ENCODE measurements at regions not wholly inside any gene's neighbourhood (a gene's known extent, or its start where the extent isn't known, plus 50 kb on each side); places are given as distances from the start of the nearest gene placed in this dataset.

DNA sequence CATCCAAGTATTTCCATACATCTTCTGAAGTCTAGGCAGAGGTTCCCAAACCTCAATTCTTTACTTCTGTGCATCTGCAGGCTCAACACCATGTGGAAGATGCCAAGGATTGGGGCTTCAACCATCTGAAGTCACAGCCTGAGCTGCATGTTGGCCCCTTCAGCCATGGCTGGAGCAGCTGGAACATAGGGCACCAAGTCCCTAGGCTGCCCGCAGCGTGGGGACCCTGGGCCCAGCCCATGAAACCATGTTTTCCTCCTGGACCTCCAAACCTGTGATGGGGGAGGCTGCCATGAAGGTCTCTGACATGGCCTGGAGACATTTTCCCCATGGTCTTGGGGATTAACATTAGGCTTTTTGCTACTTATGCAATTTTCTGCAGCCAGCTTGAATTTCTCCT lies 729.8 kb downstream of the KCNT2 start:
- H4K20me1 ChIP-seq (ENCODE audit: insufficient read depth, low read length): no peaks in the 10 kb centered on the region
- H3K9me3 ChIP-seq (ENCODE audit: insufficient read depth, low read length, severe bottlenecking): no peaks in the 10 kb centered on the region
- no peaks in the 10 kb centered on the region for H3K27me3 ChIP-seq (ENCODE audit: insufficient read depth, low read length, poor library complexity)
- no peak overlapping the region for H2AFZ ChIP-seq (ENCODE audit: low read depth, low read length)
- H3K4me2 ChIP-seq (ENCODE audit: insufficient read depth, low read length): no peak overlapping the region
- no peak overlapping the region for H3K27ac ChIP-seq (ENCODE audit: low read length)
- TF ChIP-seq EZH2 (IDR thresholded peaks at IDR 0.05; ENCODE audit: borderline replicate concordance, low read depth, low read length, severe bottlenecking): no peak
- TF ChIP-seq, protein P1, sequence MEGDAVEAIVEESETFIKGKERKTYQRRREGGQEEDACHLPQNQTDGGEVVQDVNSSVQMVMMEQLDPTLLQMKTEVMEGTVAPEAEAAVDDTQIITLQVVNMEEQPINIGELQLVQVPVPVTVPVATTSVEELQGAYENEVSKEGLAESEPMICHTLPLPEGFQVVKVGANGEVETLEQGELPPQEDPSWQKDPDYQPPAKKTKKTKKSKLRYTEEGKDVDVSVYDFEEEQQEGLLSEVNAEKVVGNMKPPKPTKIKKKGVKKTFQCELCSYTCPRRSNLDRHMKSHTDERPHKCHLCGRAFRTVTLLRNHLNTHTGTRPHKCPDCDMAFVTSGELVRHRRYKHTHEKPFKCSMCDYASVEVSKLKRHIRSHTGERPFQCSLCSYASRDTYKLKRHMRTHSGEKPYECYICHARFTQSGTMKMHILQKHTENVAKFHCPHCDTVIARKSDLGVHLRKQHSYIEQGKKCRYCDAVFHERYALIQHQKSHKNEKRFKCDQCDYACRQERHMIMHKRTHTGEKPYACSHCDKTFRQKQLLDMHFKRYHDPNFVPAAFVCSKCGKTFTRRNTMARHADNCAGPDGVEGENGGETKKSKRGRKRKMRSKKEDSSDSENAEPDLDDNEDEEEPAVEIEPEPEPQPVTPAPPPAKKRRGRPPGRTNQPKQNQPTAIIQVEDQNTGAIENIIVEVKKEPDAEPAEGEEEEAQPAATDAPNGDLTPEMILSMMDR (IDR thresholded peaks at IDR 0.05; ENCODE audit: borderline replicate concordance, extremely low read depth, low read length, poor library complexity, severe bottlenecking): no peak
- DNase-seq (no peak), ATAC-seq (ENCODE audit: insufficient read depth, low read depth) (no peak)
- H3K4me3 ChIP-seq (ENCODE audit: low read depth in 1 of 2, low read length in 2 of 2): no peak overlapping the region
- no peaks in the 10 kb centered on the region for H3K79me2 ChIP-seq (ENCODE audit: insufficient read depth, low read length)
- H3K4me1 ChIP-seq (ENCODE audit: insufficient read depth, low read length): no peaks in the 10 kb centered on the region
- no peaks in the 10 kb centered on the region for H3K36me3 ChIP-seq (ENCODE audit: insufficient read depth, low read length)
- no peak overlapping the region for H3K9ac ChIP-seq (ENCODE audit: low read depth, low read length)

DNA sequence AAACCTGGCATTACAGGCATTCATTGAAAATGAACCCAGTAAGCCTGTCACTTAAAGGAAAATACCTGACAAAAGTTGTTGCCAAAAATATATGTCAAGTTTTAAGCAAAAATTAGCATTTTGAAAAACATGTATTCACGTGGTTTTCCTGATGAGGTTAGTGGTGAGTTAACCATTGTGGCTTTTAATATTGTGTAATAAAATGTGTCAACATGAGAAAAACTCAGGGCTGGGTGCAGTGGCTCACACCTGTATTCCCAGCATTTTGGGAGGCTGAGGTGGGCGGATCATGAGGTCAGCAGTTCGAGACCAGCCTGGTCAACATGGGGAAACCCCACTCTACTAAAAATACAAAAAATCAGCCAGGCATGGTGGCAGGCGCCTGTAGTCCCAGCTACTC lies 731.4 kb downstream of the KCNT2 start:
- ATAC-seq (ENCODE audit: insufficient read depth, low read depth) (no peak), DNase-seq (no peak)
- Histone ChIP-seq H4K20me1 (ENCODE audit: insufficient read depth, low read length) (no peaks in the 10 kb centered on the region), H3K79me2 (ENCODE audit: insufficient read depth, low read length) (no peaks in the 10 kb centered on the region), H3K4me1 (ENCODE audit: insufficient read depth, low read length) (no peaks in the 10 kb centered on the region), H3K4me3 (ENCODE audit: low read depth in 1 of 2, low read length in 2 of 2) (no peak overlapping the region), H3K9me3 (ENCODE audit: insufficient read depth, low read length, severe bottlenecking) (no peaks in the 10 kb centered on the region), H3K9ac (ENCODE audit: low read depth, low read length) (no peak overlapping the region), H3K4me2 (ENCODE audit: insufficient read depth, low read length) (no peak overlapping the region), H3K36me3 (ENCODE audit: insufficient read depth, low read length) (no peaks in the 10 kb centered on the region), H3K27me3 (ENCODE audit: insufficient read depth, low read length, poor library complexity) (no peaks in the 10 kb centered on the region), H3K27ac (ENCODE audit: low read length) (no peak overlapping the region), H2AFZ (ENCODE audit: low read depth, low read length) (no peak overlapping the region)
- TF ChIP-seq EZH2 (IDR thresholded peaks at IDR 0.05; ENCODE audit: borderline replicate concordance, low read depth, low read length, severe bottlenecking): no peak
- TF ChIP-seq, protein P1 (IDR thresholded peaks at IDR 0.05; ENCODE audit: borderline replicate concordance, extremely low read depth, low read length, poor library complexity, severe bottlenecking): no peak

DNA sequence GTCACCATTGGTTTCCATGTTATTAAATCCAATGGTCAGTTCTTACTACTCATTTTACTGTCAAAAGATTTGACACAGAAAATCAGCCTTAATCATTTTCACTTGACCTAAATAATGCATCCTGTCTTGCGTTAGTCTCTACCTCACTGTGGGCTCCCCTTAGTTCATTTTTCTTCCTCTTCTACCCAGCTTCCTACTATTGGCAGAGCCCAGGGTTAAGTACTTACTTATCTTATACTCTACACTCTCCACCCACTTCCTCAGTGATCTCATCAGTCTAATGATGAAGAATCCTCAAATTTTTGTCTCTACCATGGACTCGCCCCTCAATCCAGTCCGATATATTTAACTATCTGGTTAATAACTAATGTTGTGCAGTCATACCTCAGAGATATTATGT lies 735.9 kb downstream of the KCNT2 start:
- TF ChIP-seq EZH2 (IDR thresholded peaks at IDR 0.05; ENCODE audit: borderline replicate concordance, low read depth, low read length, severe bottlenecking): no peak
- TF ChIP-seq, protein P1 (IDR thresholded peaks at IDR 0.05; ENCODE audit: borderline replicate concordance, extremely low read depth, low read length, poor library complexity, severe bottlenecking): no peak

GRCh38 chr1:195867638-195868037 lies 740.6 kb downstream of the KCNT2 start:
- no peak overlapping the region for H2AFZ ChIP-seq (ENCODE audit: low read depth, low read length)
- ATAC-seq (ENCODE audit: insufficient read depth, low read depth) (no peak), DNase-seq (no peak)
- no peak overlapping the region for H3K27ac ChIP-seq (ENCODE audit: low read length)
- no peak overlapping the region for H3K9ac ChIP-seq (ENCODE audit: low read depth, low read length)
- no peaks in the 10 kb centered on the region for H4K20me1 ChIP-seq (ENCODE audit: insufficient read depth, low read length)
- H3K9me3 ChIP-seq (ENCODE audit: insufficient read depth, low read length, severe bottlenecking): no peaks in the 10 kb centered on the region
- H3K36me3 ChIP-seq (ENCODE audit: insufficient read depth, low read length): no peaks in the 10 kb centered on the region
- no peaks in the 10 kb centered on the region for H3K27me3 ChIP-seq (ENCODE audit: insufficient read depth, low read length, poor library complexity)
- no peaks in the 10 kb centered on the region for H3K4me1 ChIP-seq (ENCODE audit: insufficient read depth, low read length)
- H3K4me2 ChIP-seq (ENCODE audit: insufficient read depth, low read length): no peak overlapping the region
- H3K4me3 ChIP-seq (ENCODE audit: low read depth in 1 of 2, low read length in 2 of 2): no peak overlapping the region
- TF ChIP-seq EZH2 (IDR thresholded peaks at IDR 0.05; ENCODE audit: borderline replicate concordance, low read depth, low read length, severe bottlenecking): no peak
- TF ChIP-seq, protein P1 (IDR thresholded peaks at IDR 0.05; ENCODE audit: borderline replicate concordance, extremely low read depth, low read length, poor library complexity, severe bottlenecking): no peak
- H3K79me2 ChIP-seq (ENCODE audit: insufficient read depth, low read length): no peaks in the 10 kb centered on the region

More for the DNA sequence above, 735.9 kb downstream of the KCNT2 start:
- Histone ChIP-seq H3K4me3 (ENCODE audit: low read depth in 1 of 2, low read length in 2 of 2) (no peak overlapping the region), H3K4me1 (ENCODE audit: insufficient read depth, low read length) (no peaks in the 10 kb centered on the region), H3K36me3 (ENCODE audit: insufficient read depth, low read length) (no peaks in the 10 kb centered on the region), H4K20me1 (ENCODE audit: insufficient read depth, low read length) (no peaks in the 10 kb centered on the region), H3K9me3 (ENCODE audit: insufficient read depth, low read length, severe bottlenecking) (no peaks in the 10 kb centered on the region), H3K4me2 (ENCODE audit: insufficient read depth, low read length) (no peak overlapping the region), H3K9ac (ENCODE audit: low read depth, low read length) (no peak overlapping the region), H3K27me3 (ENCODE audit: insufficient read depth, low read length, poor library complexity) (no peaks in the 10 kb centered on the region), H3K27ac (ENCODE audit: low read length) (no peak overlapping the region), H2AFZ (ENCODE audit: low read depth, low read length) (no peak overlapping the region), H3K79me2 (ENCODE audit: insufficient read depth, low read length) (no peaks in the 10 kb centered on the region)
- DNase-seq (no peak), ATAC-seq (ENCODE audit: insufficient read depth, low read depth) (no peak)
